K562 (cell line): ENCODE measurements at regions not wholly inside any gene's neighbourhood (a gene's known extent, or its start where the extent isn't known, plus 50 kb on each side); places are given as distances from the start of the nearest gene placed in this dataset.

Source experiments
- ATAC-seq: fragments of 200-7000 bp; cut with Tn5 transposase; 3 replicates; pipeline ENCODE4 v1.9.1; 2020; ENCODE audit warnings: moderate library complexity
- BruUV-seq: library from RNA; stranded (reverse); fragments of 400-500 nt; replicated peaks from 2 replicates; lab custom pipeline; 2021; lab: Mats Ljungman, UMichigan
- CTCF ChIA-PET: fragments of 300-600 bp; formaldehyde crosslinking; extraction: SDS; loops from one replicate; lab custom pipeline; 2021; ENCODE audit warnings: low intra/inter-chr PET ratio; lab: Yijun Ruan, JAX
- POLR2A ChIA-PET: fragments of 300-600, 350-650 bp; sonication (Branson Sonifier 250); formaldehyde crosslinking; extraction: SDS; loops from one replicate; lab custom pipeline; 2021; ENCODE audit warnings: antibody characterized with exemption, inconsistent platforms; lab: Yijun Ruan, JAX
- DNase-seq, 4 experiments: peaks; one replicate each; pipeline versions ENCODE4 v3.0.0 to v3.0.0-alpha.2; 2011 to 2018; ENCODE audit warnings: low spot score in 3 of 4, mixed read lengths in 3 of 4; ENCODE audit errors: extremely low read depth in 1 of 4
- FAIRE-seq: peaks from 2 replicates; lab custom pipeline; 2011; peaks lifted over from hg19 to GRCh38; lab: Jason Lieb, UNC
- H2AFZ ChIP-seq: 2 replicates; pipeline ENCODE4 v1.6.0; 2011; ENCODE audit warnings: low read depth, low read length, control low read depth, inconsistent platforms
- H3K27ac ChIP-seq: fragments of 200-600 bp; 3 replicates; pipeline ENCODE4 v1.8.0; 2011; ENCODE audit warnings: low read depth, mild to moderate bottlenecking, control low read depth, inconsistent platforms, low read length, moderate library complexity, mixed read lengths; ENCODE audit errors: extremely low read depth
- H3K27me3 ChIP-seq, 2 experiments: fragments of 300-600 bp in 1 of 2; 2 replicates in 1 of 2; 3 replicates in 1 of 2; pipeline versions ENCODE4 v1.6.0 to v1.8.0; 2011; ENCODE audit warnings: inconsistent platforms in 2 of 2, low read length in 2 of 2, mild to moderate bottlenecking in 1 of 2, mixed read lengths in 1 of 2, moderate library complexity in 1 of 2; ENCODE audit not compliant: control insufficient read depth in 2 of 2, insufficient read depth in 2 of 2
- H3K36me3 ChIP-seq: fragments of 300-600 bp; 3 replicates; pipeline ENCODE4 v1.8.0; 2011; ENCODE audit warnings: mild to moderate bottlenecking, low read length, inconsistent platforms; ENCODE audit not compliant: control insufficient read depth, insufficient read depth
- H3K4me1 ChIP-seq, 2 experiments: fragments of 200-600 bp in 1 of 2; replicated peaks in 1 of 2; 2 replicates in 1 of 2; 3 replicates in 1 of 2; pipeline versions ENCODE4 v1.5.1 to v1.8.0; 2011; ENCODE audit warnings: inconsistent platforms in 2 of 2, low read length in 2 of 2, mild to moderate bottlenecking in 1 of 2, mixed read lengths in 1 of 2, moderate library complexity in 1 of 2; ENCODE audit not compliant: control insufficient read depth in 2 of 2, insufficient read depth in 2 of 2
- H3K4me2 ChIP-seq: 2 replicates; pipeline ENCODE4 v1.6.1; 2011; ENCODE audit warnings: low read length, control low read depth, inconsistent platforms, mixed read lengths; ENCODE audit not compliant: insufficient read depth
- H3K4me3 ChIP-seq: fragments of 200-600 bp; sonication (generic), shearing (Covaris generic); 2 replicates; pipeline ENCODE4 v1.5.1; 2016; ENCODE audit warnings: control low read depth, inconsistent platforms
- H3K79me2 ChIP-seq: fragments of 200-600 bp; 3 replicates; pipeline ENCODE4 v1.8.0; 2011; ENCODE audit warnings: low read length, inconsistent platforms; ENCODE audit not compliant: control insufficient read depth, insufficient read depth
- H3K9ac ChIP-seq, 2 experiments: 2 replicates each; pipeline versions ENCODE4 v1.6.0 to v1.6.1; 2011; ENCODE audit warnings: low read depth in 2 of 2, low read length in 2 of 2, control low read depth in 1 of 2, inconsistent platforms in 1 of 2, mild to moderate bottlenecking in 1 of 2, mixed read lengths in 1 of 2; ENCODE audit not compliant: insufficient read depth in 1 of 2
- H3K9me1 ChIP-seq: one replicate; pipeline ENCODE4 v1.6.0; 2011; ENCODE audit warnings: inconsistent platforms, mild to moderate bottlenecking, low read length, moderate library complexity; ENCODE audit not compliant: control insufficient read depth, insufficient read depth
- H3K9me3 ChIP-seq: replicated peaks from 2 replicates; pipeline ENCODE4 v1.5.1; 2011; ENCODE audit warnings: low read depth, low read length, inconsistent platforms; ENCODE audit not compliant: control insufficient read depth, insufficient read depth
- H4K20me1 ChIP-seq: replicated peaks from 2 replicates; pipeline ENCODE4 v1.6.1; 2011; ENCODE audit warnings: low read length, inconsistent platforms, mixed read lengths; ENCODE audit not compliant: control insufficient read depth, insufficient read depth
- CHCHD3 ChIP-seq: fragments of 250-450 bp; sonication (Bioruptor Pico); IDR thresholded peaks from 2 replicates; pipeline ENCODE4 v2.1.2; 2022; ENCODE audit warnings: mild to moderate bottlenecking
- DPF2 ChIP-seq: fragments of 450-650 bp; IDR thresholded peaks from 2 replicates; pipeline ENCODE4 v1.6.1; 2016
- FOXA3 ChIP-seq, 2 experiments: fragments of 450-650 bp in 1 of 2; sonication (generic) in 1 of 2; formaldehyde crosslinking; IDR thresholded peaks in 1 of 2; conservative IDR thresholded peaks in 1 of 2; 2 replicates each; pipeline versions ENCODE4 v1.4.0 to v1.8.0; 2020 to 2022; ENCODE audit warnings: mild to moderate bottlenecking in 2 of 2, missing genetic modification reagents in 1 of 2
- FOXK1 ChIP-seq: sonication (generic); formaldehyde crosslinking; IDR thresholded peaks from 2 replicates; pipeline ENCODE4 v1.8.0; 2022; ENCODE audit warnings: missing genetic modification reagents, mild to moderate bottlenecking, borderline replicate concordance
- GABPA ChIP-seq: fragments of 200-800 bp; sonication (Bioruptor generic); conservative IDR thresholded peaks from 2 replicates; pipeline ENCODE4 v1.6.1; 2016; ENCODE audit warnings: low read depth, missing genetic modification characterization, missing compliant biosample characterization
- KAT8 ChIP-seq: fragments of 450-650 bp; IDR thresholded peaks from 2 replicates; pipeline ENCODE4 v1.6.1; 2016; ENCODE audit warnings: low read depth, mild to moderate bottlenecking
- MTA1 ChIP-seq: fragments of 450-650 bp; IDR thresholded peaks from 2 replicates; pipeline ENCODE4 v1.6.1; 2017; ENCODE audit warnings: borderline replicate concordance
- NR4A1 ChIP-seq, 2 experiments: fragments of 250-450 bp in 1 of 2; fragments of 450-650 bp in 1 of 2; sonication (Bioruptor Pico) in 1 of 2; IDR thresholded peaks; 2 replicates each; pipeline versions ENCODE4 v1.4.0 to v1.6.1; 2016 to 2020; ENCODE audit warnings: mild to moderate bottlenecking in 2 of 2, missing compliant biosample characterization in 1 of 2, missing genetic modification characterization in 1 of 2, moderate library complexity in 1 of 2
- PHB2 ChIP-seq: fragments of 450-650 bp; IDR thresholded peaks from 2 replicates; pipeline ENCODE4 v1.6.1; 2017; ENCODE audit warnings: low read depth
- STAG1 ChIP-seq: sonication (generic); formaldehyde crosslinking; IDR thresholded peaks from 2 replicates; pipeline ENCODE4 v1.5.0; 2020; ENCODE audit warnings: missing genetic modification reagents, borderline replicate concordance
- TAF7 ChIP-seq: fragments of 450-650 bp; IDR thresholded peaks from 2 replicates; pipeline ENCODE4 v1.6.1; 2016; ENCODE audit warnings: missing genetic modification characterization, missing compliant biosample characterization
- ZBTB7A ChIP-seq: IDR thresholded peaks from 2 replicates; pipeline ENCODE4 v1.6.1; 2011; ENCODE audit warnings: low read depth, mild to moderate bottlenecking, low read length, moderate library complexity, borderline replicate concordance; ENCODE audit not compliant: control insufficient read depth
- ZNF175 ChIP-seq: fragments of 200-800 bp; sonication (Bioruptor generic); IDR thresholded peaks from 2 replicates; pipeline ENCODE4 v1.6.1; 2016; ENCODE audit warnings: low read depth, mild to moderate bottlenecking, missing genetic modification characterization, missing compliant biosample characterization
- ZNF57 ChIP-seq: fragments of 450-650 bp; formaldehyde crosslinking; IDR thresholded peaks from 2 replicates; pipeline ENCODE4 v1.4.0; 2020; ENCODE audit warnings: mild to moderate bottlenecking, moderate library complexity
- WGBS: fragments of 100-300 bp; shearing (Covaris generic); methylation state at CpG from one replicate; pipeline ENCODE4 v1.1.6; 2016; ENCODE audit warnings: low coverage, mixed read lengths; ENCODE audit not compliant: insufficient coverage; ENCODE audit errors: missing lambda C conversion rate; 5-methylcytosine and 5-hydroxymethylcytosine counted together
- in situ Hi-C: fragments of 300-500 bp; cut with MboI; formaldehyde crosslinking; loops from 4 replicates; pipeline ENCODE4 v1.15.0; 2018; ENCODE audit warnings: inconsistent platforms, mixed read lengths
- intact Hi-C: fragments of 100-400 bp; cut with micrococcal nuclease; formaldehyde crosslinking; loops from 2 replicates; pipeline ENCODE4 v1.14.2; 2022
- TF ChIP-seq, protein P1 (sequence below), 2 experiments: IDR thresholded peaks in 1 of 2; conservative IDR thresholded peaks in 1 of 2; 2 replicates each; pipeline ENCODE4 v1.6.1; 2016; ENCODE audit warnings: low read depth in 2 of 2, mild to moderate bottlenecking in 1 of 2, missing compliant biosample characterization in 1 of 2, missing genetic modification characterization in 1 of 2, moderate library complexity in 1 of 2
- TF ChIP-seq, protein P2 (sequence below): sonication (generic); formaldehyde crosslinking; IDR thresholded peaks from 2 replicates; pipeline ENCODE4 v1.5.0; 2020; ENCODE audit warnings: missing genetic modification reagents
- TF ChIP-seq, protein P3 (sequence below), 2 experiments: fragments of 450-650 bp; IDR thresholded peaks; 2 replicates each; pipeline ENCODE4 v1.6.1; 2016

DNA sequence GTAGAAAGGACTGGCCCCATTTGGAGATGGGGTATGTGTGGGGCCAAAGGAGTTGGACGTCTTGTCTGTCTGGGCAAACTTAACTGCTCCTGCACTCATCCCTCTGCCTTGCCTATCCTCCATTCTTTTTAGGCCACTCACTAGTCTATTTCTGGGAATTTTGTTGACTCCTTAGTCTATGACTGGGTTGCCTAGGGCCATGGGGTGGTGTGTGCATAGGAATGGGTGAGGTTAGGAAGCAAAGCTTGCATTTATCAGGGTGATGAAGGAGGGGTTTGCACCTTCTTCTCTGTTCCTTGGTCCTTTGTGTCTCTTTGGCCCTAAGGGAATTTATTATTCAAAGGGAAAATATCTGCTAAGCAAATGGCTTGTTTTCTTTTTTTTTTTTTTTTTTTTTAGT, 80.9 kb upstream of the OR9Q1 start:
- Histone ChIP-seq H3K27me3 (peaks cover 6 to 22% of the 10 kb centered on the region in 2 experiments; a peak in 3 of 5 replicates), H3K79me2 (no peaks in the 10 kb centered on the region), H3K9me1 (no peaks in the 10 kb centered on the region), H4K20me1 (0 out of 2 replicates have a peak, but pooled peaks cover 3% of the 10 kb centered on the region), H3K27ac (no peak overlapping the region), H3K9ac (no peak overlapping the region), H2AFZ (no peak overlapping the region), H3K4me2 (no peak overlapping the region), H3K4me1 (no peaks in the 10 kb centered on the region), H3K4me3 (no peak overlapping the region), H3K9me3 (no peaks in the 10 kb centered on the region), H3K36me3 (no peaks in the 10 kb centered on the region)
- in situ Hi-C loops (no loop called here), intact Hi-C loops (loop anchor here (10.0 kb wide), 1 partner anchor 58 kb away; no protein-coding TSS in a partner anchor)
- no peak for TF ChIP-seq GABPA (tag)
- no peak for TF ChIP-seq FOXA3 (CRISPR knock-in tag; conservative IDR thresholded peaks at IDR 0.05 in 1 of 2, IDR thresholded peaks at IDR 0.05 in 1 of 2)
- no peak for TF ChIP-seq TAF7 (tag)
- TF ChIP-seq KAT8 = no peak
- no peak for TF ChIP-seq NR4A1 (CRISPR knock-in tag; IDR thresholded peaks at IDR 0.05)
- TF ChIP-seq NR4A1 (tag; IDR thresholded peaks at IDR 0.05) = no peak
- no peak for TF ChIP-seq PHB2
- no peak for TF ChIP-seq CHCHD3 (CRISPR knock-in tag)
- no peak for TF ChIP-seq ZBTB7A
- TF ChIP-seq FOXK1 (CRISPR knock-in tag) = no peak
- TF ChIP-seq, protein P1, sequence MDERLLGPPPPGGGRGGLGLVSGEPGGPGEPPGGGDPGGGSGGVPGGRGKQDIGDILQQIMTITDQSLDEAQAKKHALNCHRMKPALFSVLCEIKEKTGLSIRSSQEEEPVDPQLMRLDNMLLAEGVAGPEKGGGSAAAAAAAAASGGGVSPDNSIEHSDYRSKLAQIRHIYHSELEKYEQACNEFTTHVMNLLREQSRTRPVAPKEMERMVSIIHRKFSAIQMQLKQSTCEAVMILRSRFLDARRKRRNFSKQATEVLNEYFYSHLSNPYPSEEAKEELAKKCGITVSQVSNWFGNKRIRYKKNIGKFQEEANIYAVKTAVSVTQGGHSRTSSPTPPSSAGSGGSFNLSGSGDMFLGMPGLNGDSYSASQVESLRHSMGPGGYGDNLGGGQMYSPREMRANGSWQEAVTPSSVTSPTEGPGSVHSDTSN (CRISPR knock-in tag; IDR thresholded peaks at IDR 0.05; ENCODE audit: low read depth) = no peak
- TF ChIP-seq, protein P1 (tag; conservative IDR thresholded peaks at IDR 0.05; ENCODE audit: low read depth) = no peak
- TF ChIP-seq ZNF57 (CRISPR knock-in tag) = no peak
- TF ChIP-seq, protein P2, sequence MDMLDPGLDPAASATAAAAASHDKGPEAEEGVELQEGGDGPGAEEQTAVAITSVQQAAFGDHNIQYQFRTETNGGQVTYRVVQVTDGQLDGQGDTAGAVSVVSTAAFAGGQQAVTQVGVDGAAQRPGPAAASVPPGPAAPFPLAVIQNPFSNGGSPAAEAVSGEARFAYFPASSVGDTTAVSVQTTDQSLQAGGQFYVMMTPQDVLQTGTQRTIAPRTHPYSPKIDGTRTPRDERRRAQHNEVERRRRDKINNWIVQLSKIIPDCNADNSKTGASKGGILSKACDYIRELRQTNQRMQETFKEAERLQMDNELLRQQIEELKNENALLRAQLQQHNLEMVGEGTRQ (CRISPR knock-in tag) = no peak
- no peak for TF ChIP-seq ZNF175 (CRISPR knock-in tag)
- TF ChIP-seq STAG1 (CRISPR knock-in tag) = no peak
- TF ChIP-seq, protein P3, sequence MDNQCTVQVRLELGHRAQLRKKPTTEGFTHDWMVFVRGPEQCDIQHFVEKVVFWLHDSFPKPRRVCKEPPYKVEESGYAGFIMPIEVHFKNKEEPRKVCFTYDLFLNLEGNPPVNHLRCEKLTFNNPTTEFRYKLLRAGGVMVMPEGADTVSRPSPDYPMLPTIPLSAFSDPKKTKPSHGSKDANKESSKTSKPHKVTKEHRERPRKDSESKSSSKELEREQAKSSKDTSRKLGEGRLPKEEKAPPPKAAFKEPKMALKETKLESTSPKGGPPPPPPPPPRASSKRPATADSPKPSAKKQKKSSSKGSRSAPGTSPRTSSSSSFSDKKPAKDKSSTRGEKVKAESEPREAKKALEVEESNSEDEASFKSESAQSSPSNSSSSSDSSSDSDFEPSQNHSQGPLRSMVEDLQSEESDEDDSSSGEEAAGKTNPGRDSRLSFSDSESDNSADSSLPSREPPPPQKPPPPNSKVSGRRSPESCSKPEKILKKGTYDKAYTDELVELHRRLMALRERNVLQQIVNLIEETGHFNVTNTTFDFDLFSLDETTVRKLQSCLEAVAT (IDR thresholded peaks at IDR 0.05) = no peak
- TF ChIP-seq DPF2 = no peak
- TF ChIP-seq MTA1 = no peak
- no TSS peak for BruUV-seq
- DNase-seq = no peak
- POLR2A ChIA-PET = no interaction called here
- WGBS = 0% methylated on average over 1 of the region's 1 CpG
- ATAC-seq = no peak
- FAIRE-seq = no peak
- CTCF ChIA-PET = no interaction called here
